NCI-H1048 (cell line): ENCODE measurements at regions not wholly inside any gene's neighbourhood (a gene's known extent, or its start where the extent isn't known, plus 50 kb on each side); places are given as distances from the start of the nearest gene placed in this dataset.

ENCODE experiments used
- DNase-seq: peaks from one replicate; lab custom pipeline; 2025; lab: John Stamatoyannopoulos, UW

GRCh38 chr2:144586476-144586875 is 66.6 kb upstream of the ZEB2 start:
- no peak for DNase-seq

DNA sequence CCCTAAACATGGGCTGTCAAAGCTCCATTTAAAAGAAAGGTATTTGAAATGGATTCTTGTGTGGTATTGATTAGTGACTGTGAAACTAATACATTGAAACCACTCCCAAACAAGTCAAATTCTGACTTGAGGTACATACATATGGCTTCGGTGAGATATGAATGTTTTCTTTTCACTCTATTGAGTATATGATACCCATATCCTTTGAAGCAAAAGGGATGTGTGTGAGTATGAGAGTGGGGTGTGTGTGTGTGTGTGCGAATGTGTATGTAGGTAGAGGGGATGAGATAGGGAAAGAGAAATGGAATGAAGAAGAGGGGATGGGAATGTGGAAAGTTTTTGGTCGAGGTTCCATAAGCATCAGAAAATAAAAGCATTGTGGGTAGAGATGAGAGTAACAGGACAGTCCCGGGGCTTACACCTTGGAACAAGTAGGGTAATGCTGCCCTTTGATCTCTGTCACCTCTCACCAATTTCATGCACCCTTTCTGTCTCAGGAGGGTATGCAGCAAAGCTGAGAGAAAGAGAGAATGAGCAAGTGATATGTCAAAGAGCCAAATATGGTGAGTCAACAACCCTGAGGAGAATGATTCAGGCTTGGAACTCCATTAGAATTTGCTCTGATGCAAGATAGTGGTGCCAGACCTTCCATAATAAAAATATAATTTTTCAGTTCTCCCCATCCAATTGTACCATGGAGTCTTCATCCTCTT is 64.0 kb upstream of the ZEB2 start:
- DNase-seq, result no peak

- DNase-seq, result no peak
Measured at GRCh38 chr2:144583381-144583729, 63.4 kb upstream of the ZEB2 start.

GRCh38 chr2:144582651-144583380 is 62.9 kb upstream of the ZEB2 start:
- no peak for DNase-seq

- DNase-seq, result no peak
Measured at GRCh38 chr2:144580521-144581161, 60.7 kb upstream of the ZEB2 start.

DNA sequence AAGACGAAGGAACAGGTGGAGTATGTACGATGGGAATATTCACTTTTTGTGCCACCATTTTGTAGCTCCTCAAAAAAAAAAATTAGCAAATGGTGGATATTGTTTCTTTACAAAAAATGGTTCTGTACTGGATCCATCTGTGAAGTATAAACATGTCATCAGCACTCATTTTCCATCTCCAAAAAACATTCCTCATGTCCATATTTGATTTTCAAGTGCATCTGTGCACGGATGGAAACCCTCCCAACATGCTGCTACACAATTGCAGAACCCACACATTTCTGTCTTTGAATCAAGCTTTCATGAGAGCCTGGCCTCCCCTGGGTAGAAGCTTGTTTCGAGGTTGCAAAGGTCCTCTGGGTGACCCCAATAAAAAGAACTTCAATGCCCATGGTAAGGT is 59.6 kb upstream of the ZEB2 start:
- DNase-seq, result no peak

- DNase-seq, result no peak
Measured at GRCh38 chr2:144578099-144578498, 58.2 kb upstream of the ZEB2 start.

- DNase-seq, result no peak
Measured at GRCh38 chr2:144572977-144573376, 53.1 kb upstream of the ZEB2 start.

- no peak for DNase-seq
Measured at GRCh38 chr2:144571770-144572169, 51.9 kb upstream of the ZEB2 start.

- DNase-seq, result no peak
Measured at GRCh38 chr2:144570566-144570965, 50.6 kb upstream of the ZEB2 start.
